Muscle of arm (tissue), 1 donor: ENCODE measurements at regions not wholly inside any gene's neighbourhood (a gene's known extent, or its start where the extent isn't known, plus 50 kb on each side); places are given as distances from the start of the nearest gene placed in this dataset.
"Not testable (repeated sequence)": the region's sequence is repeated elsewhere in the genome, so short reads cannot be mapped to it uniquely, and the experiment has no call there.

Experiments
- DNase-seq: peaks from one replicate; pipeline ENCODE4 v3.0.0-alpha.2; 2013

- DNase-seq = no peak
Observed at GRCh38 chr13:106096661-106097092, 438.8 kb downstream of the EFNB2 start.

- DNase-seq = no peak
Observed at GRCh38 chr13:106095919-106096318, 439.5 kb downstream of the EFNB2 start.

GRCh38 chr13:106095406-106095805 lies 440.1 kb downstream of the EFNB2 start:
- DNase-seq = no peak

GRCh38 chr13:106090001-106090400 lies 445.5 kb downstream of the EFNB2 start:
- DNase-seq = no peak

GRCh38 chr13:106089261-106089980 lies 446.0 kb downstream of the EFNB2 start:
- DNase-seq = no peak

GRCh38 chr13:106088085-106088484 lies 447.4 kb downstream of the EFNB2 start:
- DNase-seq = no peak

- no peak for DNase-seq
Observed at GRCh38 chr13:106087201-106087600, 448.3 kb downstream of the EFNB2 start.

- DNase-seq = no peak
Observed at GRCh38 chr13:106083620-106084350, 451.7 kb downstream of the EFNB2 start.

GRCh38 chr13:106081221-106081620 lies 454.2 kb downstream of the EFNB2 start:
- not testable (repeated sequence) for DNase-seq

- no peak for DNase-seq
Observed at GRCh38 chr13:106078191-106078590, 457.3 kb downstream of the EFNB2 start.

GRCh38 chr13:106077017-106077416 lies 458.4 kb downstream of the EFNB2 start:
- DNase-seq = no peak

GRCh38 chr13:106072014-106072413 lies 463.4 kb downstream of the EFNB2 start:
- no peak for DNase-seq

GRCh38 chr13:106063591-106064313 lies 471.7 kb downstream of the EFNB2 start:
- no peak for DNase-seq

- DNase-seq = no peak
Observed at GRCh38 chr13:106061781-106062180, 473.7 kb downstream of the EFNB2 start.

- DNase-seq = no peak
Observed at GRCh38 chr13:106056851-106057250, 478.6 kb downstream of the EFNB2 start.

GRCh38 chr13:106052200-106052767 lies 483.2 kb downstream of the EFNB2 start:
- no peak for DNase-seq

- DNase-seq = no peak
Observed at GRCh38 chr13:106049171-106049570, 486.3 kb downstream of the EFNB2 start.

GRCh38 chr13:106048386-106048785 lies 487.1 kb downstream of the EFNB2 start:
- DNase-seq = no peak

GRCh38 chr13:106047859-106048258 lies 487.6 kb downstream of the EFNB2 start:
- no peak for DNase-seq

GRCh38 chr13:106042996-106043581 lies 492.4 kb downstream of the EFNB2 start:
- DNase-seq = no peak

- no peak for DNase-seq
Observed at GRCh38 chr13:106041445-106041844, 494.0 kb downstream of the EFNB2 start.

GRCh38 chr13:106038752-106039151 lies 496.7 kb downstream of the EFNB2 start:
- DNase-seq = no peak
